HG03280 (cell line): ENCODE measurements at regions not wholly inside any gene's neighbourhood (a gene's known extent, or its start where the extent isn't known, plus 50 kb on each side); places are given as distances from the start of the nearest gene placed in this dataset.
"Not testable (repeated sequence)": the region's sequence is repeated elsewhere in the genome, so short reads cannot be mapped to it uniquely, and the experiment has no call there.

Source experiments
- ATAC-seq: cut with Tn5 transposase; IDR thresholded peaks from one replicate; pipeline ENCODE4 v1.9.1; 2021; ENCODE audit warnings: mild to moderate bottlenecking, moderate library complexity; ENCODE audit not compliant: unreplicated experiment

DNA sequence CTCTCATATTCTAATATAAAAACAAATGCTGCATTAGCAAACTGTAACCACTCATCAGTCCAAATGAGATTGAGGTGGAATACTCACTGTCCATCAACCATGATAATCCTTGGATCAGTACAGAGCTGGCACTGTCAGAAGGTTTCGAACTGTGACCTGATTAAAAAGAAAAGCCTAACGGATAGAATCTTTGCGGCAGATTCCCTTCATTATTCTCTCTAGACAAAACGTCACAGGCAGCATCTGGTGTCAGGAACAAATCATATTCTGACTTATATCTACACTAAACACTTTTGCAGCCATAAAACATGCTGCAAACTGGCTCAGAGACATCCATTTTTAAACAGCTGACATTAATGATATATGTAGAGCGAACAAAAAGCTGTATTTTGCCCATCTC is 677.7 kb upstream of the NXPH2 start:
- no peak for ATAC-seq

DNA sequence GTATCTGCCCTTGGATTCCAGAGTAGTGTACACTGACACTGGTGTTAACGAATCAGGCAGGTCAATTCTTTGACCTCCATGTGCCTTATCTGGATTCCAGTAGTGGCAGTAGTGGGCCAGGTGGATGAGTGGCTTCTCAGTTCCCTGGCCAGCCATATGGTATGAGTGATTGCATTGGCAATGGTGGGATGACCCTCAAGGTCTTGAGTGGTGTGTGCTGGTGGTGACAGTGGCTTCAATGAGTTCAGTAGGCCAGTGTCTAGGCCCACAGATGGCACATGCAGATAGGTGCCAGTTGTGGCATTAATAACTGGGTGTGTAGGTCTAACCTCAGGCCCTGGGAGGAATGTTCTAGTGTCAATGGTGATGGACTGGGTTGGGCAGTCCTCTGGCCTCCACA is 674.1 kb upstream of the NXPH2 start:
- ATAC-seq = no peak

DNA sequence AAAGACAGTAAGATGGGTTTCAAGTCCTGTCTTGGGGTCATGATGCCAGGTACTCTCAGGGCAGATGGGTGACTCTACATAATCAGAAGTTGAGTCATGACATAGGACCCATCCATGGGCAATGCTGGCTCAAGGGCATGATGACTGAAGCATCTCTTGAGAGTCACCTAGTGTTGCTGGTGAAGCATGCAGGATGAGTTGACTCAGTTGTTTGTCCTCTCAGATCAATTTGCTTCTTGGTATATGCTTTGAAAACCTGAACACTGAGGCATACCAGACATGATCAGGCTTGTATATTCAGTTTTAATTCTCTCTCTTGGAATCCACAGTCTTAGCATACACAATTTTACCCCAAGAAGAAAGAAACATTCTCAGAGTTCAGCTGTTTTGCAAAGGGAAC is 658.9 kb upstream of the NXPH2 start:
- no peak for ATAC-seq

DNA sequence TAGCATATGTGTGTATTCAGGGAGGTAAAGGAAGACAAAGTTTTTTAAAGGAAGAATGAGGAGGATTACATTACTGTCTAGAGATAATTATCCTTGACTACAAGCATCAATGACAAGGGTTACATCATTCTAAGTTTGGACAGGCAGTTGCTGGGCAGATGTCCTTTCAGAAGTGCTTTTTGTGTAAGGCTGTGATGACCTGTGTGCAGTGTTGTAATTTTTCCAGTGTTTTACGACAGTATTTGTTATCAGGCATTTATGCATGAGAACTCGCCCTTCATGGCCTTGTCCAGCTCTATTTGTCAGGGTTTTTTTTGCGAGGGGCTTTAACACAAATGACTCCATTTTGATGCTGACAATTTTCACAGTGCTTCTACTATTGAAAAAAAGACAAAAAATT is 658.3 kb upstream of the NXPH2 start:
- no peak for ATAC-seq

DNA sequence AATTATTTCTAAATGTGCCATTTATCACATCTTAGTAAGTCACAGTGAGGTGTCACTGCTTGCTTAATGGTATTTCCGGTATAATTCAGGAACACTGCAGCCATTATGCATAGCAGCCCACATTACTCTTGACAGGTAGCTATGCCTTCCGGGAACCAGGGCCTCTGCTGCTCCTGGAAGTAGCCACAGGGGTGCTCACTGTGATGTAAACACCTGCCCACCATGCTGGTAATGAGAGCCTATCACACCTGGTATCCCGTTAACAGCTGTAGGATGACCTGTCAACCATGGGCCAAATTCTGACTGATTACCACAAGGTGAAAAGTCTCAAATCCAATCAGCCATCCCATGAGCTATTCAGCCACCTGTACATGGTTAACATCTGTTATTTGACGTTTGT is 647.0 kb upstream of the NXPH2 start:
- no peak for ATAC-seq

DNA sequence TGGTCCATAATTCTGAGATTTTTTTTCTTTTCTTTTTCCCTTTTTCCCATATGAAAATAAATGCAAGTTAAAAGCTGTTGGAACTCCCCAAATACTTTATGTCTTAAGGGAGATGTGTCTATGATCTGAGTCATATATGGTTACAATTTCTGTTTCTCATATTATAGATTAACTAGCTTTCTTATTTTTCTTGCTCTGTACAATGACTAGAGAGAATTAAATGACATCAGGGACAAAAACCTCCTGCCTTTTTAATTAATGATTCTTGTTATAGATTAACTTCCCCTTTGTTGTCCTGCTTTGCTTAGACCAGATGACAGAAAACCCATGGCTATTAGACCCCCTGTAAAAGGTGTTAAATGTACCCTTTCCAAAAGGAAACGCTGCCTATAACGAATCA is 643.9 kb upstream of the NXPH2 start:
- ATAC-seq = no peak

DNA sequence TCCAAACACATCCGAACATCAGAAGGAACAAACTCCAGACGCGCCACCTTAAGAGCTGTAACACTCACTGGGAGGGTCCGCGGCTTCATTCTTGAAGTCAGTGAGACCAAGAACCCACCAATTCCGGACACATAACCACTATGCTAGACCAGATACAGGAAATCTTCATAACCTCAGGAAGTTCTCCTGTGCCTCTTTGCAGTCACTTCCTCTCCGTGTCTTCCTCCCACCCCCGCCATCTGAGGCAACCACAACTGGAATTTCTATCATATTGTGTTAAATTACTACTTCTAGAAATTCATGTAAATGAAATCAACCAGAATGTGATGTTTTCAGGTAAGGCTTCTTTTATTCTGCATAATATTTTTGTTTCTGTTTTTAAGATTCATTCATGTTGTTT is 631.0 kb upstream of the NXPH2 start:
- no peak for ATAC-seq

DNA sequence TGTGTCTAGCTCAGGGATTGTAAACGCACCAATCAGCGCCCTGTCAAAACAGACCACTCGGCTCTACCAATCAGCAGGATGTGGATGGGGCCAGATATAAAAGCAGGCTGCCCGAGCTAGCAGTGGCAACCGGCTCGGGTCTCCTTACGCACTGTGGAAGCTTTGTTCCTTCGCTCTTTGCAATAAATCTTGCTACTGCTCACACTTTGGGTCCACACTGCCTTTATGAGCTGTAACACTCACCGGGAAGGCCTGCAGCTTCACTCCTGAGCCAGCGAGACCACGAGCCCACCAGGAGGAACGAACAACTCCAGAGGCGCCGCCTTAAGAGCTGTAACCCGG is 630.6 kb upstream of the NXPH2 start:
- ATAC-seq = not testable (repeated sequence)

DNA sequence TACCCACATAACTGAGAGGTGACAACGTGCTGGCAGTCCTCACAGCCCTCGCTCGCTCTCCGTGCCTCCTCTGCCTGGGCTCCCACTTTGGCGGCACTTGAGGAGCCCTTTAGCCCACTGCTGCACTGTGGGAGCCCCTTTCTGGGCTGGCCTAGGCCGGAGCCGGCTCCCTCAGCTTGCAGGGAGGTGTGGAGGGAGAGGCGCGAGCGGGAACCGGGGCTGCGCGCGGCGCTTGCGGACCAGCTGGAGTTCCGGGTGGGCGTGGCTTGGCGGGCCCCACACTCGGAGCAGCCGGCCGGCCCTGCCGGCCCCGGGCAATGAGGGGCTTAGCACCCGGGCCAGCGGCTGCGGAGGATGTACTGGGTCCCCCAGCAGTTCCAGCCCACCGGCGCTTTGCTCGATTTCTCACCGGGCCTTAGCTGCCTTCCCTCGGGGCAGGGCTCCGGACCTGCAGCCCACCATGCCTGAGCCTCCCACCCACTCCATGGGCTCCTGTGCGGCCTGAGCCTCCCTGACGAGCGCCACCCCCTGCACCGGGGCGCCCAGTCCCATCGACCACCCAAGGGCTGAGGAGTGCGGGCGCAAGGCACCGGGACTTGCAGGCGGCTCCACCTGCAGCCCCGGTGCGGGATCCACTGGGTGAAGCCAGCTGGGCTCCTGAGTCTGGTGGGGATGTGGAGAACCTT is 630.1 kb upstream of the NXPH2 start:
- not testable (repeated sequence) for ATAC-seq

DNA sequence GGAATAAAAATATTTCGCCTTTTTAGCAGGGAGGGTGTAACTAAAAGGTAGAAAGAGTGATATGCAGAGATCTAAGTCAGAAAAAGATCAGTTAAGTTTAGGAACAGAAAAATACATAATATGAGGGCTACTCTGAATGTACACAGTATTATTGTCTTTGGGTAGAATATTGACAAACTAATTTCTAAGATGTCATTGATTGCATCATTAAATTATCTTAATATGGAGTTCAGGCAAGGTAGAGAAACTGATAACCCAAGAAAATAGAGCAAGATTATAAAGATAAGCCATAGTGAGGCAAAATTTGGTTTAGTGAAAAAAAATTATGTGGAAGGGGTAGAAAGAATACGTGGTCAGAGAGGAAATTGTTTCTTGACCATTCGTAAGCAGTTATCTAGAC is 629.0 kb upstream of the NXPH2 start:
- no peak for ATAC-seq

DNA sequence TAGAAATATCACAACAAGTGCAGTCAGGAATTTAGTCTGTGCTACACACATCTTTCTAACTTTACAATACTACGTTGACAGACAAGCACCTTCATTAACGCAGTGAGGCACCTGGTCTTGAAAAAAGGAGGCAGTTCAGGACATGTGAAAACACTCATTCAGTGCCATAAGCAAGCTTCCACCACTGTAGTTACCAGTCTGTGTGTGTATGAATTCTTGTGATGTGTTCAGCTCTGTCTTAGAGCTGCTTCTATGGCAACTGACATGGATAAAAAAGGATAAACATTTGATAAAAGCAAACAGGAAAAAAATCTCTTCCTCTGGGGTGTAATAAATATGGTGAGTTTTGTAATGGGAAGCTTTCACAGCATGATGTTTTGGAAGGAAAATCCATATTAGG is 623.8 kb upstream of the NXPH2 start:
- no peak for ATAC-seq

DNA sequence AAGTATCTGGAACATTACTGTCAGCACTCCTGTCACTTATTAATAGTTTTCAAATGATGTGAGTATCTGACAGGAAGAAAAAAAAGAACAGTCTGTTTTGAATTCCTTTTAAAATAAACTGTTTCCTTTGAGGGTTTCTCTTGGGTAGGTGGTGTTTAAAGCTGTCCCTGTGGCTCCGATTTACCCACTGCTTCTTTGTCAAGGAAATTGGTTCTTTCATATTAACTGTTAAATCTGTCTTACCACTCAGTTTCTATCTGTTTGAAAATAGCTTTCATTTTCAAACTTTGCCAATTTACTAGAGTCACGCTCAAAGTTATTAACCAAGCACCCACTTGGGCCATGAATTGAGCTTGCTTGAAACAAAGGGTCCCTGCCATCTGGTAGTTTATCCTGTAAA is 614.6 kb upstream of the NXPH2 start:
- ATAC-seq = no peak

DNA sequence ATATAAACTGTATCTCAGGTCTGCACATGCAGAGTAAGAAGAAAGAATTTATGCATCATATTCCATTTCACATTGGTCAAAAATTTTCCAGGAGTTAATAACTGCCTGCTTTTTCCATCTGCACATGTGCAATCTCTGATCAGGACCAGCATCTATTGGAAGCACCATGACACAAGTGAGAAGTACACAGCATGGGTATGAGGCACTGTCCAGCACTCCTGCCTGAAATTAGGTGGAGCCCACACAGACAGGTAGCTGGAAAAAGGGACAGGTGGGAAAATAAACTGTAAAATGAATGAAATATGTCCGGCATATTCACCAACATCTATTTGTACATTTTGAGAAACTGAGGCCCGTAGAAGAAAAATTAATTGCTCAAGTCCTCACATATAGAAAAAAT is 609.2 kb upstream of the NXPH2 start:
- ATAC-seq = no peak

DNA sequence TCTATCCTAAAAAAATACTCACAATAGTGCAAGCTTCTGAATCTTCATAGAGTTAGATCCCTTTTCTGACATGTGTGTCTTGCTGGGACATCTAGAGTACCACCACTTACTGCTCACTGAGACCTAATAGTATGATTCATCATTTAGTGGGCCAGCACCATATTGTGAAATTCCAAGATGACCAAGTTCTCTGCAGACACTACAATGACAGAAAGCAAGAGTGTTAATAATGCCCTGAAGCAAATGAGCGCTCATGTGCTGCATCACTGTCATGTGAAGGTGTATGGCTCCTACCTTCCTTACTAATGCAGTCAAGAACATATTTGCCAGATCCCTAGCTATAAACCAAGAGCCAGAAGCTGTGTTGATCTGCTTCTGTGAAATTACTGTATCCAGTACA is 606.2 kb upstream of the NXPH2 start:
- no peak for ATAC-seq

DNA sequence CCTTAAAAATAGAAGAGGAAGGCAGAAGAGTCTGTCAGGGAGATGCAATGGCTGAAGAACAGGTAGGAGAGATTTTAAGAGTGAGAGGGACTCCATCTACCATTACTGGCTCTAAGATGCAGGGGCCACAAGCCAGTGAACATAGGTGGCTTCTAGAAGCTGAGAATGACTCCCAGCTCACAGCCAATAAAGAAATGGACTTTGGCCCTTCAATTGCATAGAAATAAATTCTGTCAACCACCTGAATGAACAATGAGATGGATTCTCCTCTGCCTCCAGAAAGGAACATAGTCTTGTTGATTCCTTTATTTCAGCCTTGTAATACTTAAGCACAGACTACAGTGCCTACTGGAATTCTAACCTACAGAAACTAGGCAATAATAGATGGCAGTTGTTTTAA is 603.3 kb upstream of the NXPH2 start:
- no peak for ATAC-seq

DNA sequence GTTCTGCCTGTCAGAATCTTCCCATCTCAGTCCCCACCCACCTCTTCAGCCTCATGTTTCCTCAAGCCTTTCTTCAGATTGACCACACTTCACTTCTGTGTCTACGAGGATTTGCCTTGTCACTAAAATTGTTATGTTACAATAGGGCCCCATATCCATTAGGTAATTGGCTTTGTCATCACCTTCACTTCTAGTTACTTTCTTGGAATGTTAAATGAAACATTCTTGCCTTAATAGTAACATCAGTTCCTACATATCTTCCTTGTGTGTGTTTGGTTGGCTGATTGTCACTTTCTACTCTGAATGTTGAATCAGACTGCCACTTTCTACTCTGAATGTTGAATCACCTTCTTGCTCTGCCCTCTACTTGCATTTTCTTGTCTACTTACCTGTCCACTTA is 599.9 kb upstream of the NXPH2 start:
- ATAC-seq = no peak

DNA sequence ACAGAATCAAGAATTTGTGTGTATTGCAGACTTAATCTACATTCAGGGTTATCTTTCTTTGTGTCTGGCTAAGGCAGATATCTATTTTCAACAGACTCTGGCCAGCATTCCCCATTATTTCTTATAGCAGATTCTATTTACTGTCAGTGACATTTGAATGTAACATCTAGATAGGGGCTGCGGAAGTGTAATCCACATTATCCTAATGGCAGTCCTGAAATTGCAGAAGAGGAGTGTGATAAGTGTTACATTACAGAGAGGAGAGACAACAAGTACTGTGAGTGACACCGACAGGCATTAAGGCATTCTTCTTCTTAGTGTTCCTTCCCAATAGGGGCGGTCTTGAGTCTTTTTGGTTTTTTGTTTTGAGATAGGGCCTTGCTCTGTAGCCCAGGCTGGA is 598.2 kb upstream of the NXPH2 start:
- no peak for ATAC-seq

DNA sequence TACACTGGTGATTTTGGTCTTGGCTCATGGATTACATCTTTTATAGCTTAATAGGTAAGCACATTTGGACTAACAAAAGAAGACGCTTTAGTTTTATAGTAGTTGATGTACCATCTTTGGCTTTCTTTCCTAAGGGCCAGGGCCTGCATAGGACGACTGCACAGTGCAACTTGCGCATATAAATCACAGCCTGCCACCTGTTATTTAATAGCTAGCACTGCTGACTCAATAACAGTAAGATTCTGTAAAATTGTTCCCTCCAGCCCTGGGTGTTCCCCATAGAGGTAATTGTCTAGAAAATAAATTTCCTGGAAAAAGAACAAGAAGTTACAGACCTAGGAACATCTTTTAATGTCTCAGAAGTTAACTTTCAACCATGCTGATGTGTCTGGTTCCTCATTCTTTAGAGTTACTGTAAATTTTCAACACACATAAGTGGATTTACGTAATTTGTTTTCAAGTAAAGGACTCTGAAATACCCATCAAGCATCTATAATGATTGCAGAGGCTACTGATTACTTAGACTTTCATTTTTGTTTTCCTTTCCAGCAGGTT is 594.2 kb upstream of the NXPH2 start:
- no peak for ATAC-seq

DNA sequence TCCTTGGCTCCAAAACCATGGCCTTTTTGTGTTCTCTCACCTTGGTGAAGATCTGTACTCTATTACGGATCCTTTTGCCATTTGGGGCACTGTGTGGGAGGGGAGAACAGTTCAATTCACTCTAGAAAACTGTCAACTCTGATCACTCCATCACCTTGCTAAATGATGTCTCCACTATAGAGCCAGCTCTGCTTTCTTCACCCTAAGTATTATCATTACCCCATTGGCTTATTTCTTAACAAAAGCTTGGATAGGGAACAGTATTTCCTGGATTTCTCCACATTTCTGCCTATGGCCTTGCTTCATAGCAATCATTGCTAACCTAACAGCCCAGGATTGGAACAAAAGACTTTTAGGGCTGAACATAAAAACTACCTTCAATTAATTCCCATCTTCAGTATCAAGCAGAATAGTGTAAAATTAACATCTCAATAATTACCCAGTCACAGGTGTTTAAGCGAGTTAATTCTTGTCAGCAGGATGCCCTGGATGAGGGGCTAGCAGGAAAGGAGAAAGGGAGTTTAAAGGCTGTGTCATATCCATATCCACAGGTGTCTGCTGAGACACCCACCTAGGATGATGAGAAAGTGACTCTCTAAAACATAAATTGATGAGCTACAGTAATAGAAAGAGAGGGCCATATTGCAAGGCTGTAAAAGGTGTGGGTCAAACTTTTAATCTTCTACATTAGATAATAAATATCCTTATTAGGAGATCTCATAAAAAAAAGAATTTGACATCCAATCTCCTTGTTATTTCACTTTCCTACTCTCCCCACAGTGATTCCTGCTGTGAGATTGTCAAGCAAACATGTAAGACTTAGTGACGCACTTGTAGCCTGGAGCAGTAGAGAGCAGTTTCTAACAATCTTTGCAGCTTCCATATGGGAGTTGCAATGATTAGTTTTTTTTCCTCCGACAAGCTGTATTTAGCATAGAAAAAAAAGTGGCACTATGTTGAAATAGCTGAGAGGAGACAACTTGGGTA is 589.5 kb upstream of the NXPH2 start:
- ATAC-seq = no peak

DNA sequence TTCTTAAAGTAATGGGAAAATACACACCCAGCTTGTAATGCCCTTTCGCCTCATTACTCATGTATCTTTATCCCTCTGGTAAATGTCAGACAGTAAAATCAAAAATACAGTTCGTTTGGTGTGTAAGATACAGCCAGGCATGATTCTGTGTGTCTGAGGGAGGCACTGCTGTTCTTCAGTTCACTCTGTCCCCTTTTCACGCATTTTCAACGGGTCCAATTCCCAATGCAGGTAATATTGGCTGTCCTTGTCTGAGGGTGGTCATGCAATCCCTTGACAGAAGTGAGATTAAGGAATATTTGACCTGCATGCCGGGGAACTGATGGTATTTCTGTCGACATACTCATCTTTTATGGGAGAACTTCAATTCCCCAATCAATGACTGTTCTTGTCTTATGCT is 587.2 kb upstream of the NXPH2 start:
- ATAC-seq = no peak

DNA sequence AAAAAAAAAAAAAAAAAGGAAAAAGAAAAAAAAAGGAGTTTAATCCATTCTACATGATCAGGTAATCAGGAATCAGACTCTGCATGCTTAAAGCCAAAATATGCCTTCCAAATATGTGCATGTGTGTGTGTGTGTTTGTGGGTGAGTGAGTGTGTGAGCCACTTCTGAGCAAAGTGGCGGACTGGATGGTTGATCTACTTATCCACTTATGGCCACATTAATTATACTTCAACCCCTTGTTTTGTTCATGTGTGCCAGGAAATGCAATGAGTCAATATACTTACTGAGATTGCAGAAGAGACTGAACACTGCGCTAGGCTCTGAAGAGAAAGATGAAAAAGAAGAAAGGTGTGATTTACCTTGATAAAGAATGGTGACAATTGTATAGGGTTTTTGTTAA is 586.5 kb upstream of the NXPH2 start:
- no peak for ATAC-seq

DNA sequence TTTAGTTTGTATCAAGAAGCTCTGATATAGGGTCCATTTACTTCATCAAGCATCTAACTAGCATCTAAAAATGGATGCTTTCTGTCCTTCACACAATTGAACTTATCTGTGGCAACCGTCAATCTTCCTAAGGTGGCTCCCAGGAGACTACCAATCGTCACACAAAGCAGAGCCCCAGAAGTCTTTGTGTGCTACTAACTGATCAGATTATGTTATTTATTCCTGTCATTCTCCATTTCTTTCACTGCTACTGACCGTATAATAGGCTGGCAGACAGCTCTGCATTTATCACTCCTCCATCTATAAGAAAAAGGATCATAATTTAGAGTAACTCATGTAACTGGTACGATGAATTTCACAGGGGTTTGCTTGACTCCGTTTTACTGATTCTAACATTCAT is 585.0 kb upstream of the NXPH2 start:
- ATAC-seq = no peak
